ENCODE measurements at regions not wholly inside any gene's neighbourhood (a gene's known extent, or its start where the extent isn't known, plus 50 kb on each side); places are given as distances from the start of the nearest gene placed in this dataset.
A peak's percentile ranks its signal among the peaks of the same experiment; 100 is the strongest.
"Not testable (repeated sequence)": the region's sequence is repeated elsewhere in the genome, so short reads cannot be mapped to it uniquely, and the experiment has no call there.

DNA sequence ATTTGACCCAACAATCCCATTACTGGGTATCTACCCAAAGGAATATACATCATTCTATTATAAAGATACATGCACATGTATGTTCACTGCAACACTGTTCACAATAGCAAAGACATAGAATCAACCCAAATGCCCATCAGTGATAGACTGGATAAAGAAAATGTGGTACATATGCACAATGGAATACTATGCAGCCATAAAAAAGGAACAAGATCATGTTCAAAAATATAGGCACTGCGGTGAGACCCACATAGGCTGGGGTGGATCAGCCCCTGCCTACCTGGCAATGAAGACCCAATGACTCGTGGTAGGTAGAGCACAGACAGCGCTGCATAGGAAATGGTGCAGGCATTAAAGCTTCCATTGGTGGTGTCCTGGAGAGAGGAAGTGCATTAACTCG, 88.6 kb upstream of the NFIL3 start:
- DNase-seq (ENCODE audit: low read depth): not testable (repeated sequence)

DNA sequence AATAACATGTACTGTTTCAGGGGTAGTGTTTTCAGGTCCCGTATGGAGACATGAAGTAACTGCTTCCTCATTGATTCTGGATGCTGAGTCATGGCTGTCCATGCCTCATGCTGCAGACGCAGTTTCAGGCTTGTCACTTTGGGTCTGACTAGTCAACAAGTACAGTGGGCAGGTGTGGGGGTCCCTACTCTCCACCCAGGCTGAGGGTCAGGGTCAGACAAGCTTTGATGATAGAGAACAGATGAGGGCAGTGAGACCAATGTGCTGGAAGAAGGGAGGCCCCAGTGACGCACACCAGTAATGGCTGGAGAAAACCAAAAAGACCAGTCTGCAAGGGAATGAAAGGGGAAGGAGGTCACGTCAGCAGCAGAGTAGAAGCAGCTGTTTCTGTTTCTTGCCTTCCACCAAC, 80.0 kb upstream of the NFIL3 start:
- DNase-seq (ENCODE audit: low read depth): no peak

DNA sequence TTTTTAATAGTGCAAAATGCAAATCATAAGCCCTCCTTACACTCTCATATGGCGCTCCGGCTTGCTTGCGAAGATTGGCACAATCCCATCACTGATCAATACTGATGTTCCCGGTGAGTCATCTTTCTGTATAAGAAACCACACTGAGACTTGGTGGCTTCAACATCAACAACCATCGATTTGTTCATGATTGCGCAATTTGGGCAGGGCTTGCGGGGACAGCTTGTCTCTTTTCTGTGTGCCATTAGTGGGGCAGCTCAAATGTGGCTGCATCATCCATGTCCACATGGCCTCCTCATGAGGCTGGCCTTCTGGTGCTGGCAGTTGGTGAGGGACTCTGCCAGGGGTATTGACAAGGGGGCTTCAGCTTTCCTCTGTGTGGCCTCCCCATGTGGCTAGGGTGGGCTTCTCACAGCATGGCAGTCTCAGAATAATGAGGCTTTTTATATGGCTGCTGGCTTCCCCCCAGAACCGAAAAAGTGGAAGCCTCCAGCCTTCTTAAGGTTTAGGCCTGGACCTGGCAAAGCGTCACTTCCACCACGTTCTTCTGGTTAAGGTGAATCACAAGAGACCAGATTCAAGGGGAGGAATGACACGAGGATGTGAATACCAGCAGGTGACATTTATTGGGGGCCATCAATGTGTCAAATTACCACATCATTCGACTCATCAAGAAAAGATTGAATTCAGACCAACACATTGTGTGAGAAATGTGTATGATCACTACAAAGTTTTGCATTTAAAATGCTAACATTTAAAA, 79.5 kb upstream of the NFIL3 start:
- DNase-seq (ENCODE audit: low read depth): no peak

DNA sequence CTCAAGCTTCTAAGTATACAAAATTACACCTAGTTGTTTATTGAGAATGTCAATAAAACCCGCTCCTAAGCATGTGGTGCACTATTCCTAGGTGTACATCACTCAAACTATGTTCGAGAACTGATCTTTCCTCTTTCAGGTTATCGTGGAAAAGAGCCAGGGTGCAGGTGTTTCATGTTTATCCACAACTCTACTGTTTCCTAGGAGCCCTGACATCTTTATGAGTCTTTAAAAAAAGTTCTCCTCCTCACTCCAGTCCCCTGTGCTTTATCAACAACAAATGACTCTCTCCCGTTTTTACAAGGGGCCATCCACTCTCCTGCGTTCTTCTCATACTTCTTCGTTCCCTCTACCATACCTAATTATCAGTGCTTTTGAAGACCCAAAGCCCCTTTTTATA, 78.8 kb upstream of the NFIL3 start:
- no peak for DNase-seq (ENCODE audit: low read depth)

DNA sequence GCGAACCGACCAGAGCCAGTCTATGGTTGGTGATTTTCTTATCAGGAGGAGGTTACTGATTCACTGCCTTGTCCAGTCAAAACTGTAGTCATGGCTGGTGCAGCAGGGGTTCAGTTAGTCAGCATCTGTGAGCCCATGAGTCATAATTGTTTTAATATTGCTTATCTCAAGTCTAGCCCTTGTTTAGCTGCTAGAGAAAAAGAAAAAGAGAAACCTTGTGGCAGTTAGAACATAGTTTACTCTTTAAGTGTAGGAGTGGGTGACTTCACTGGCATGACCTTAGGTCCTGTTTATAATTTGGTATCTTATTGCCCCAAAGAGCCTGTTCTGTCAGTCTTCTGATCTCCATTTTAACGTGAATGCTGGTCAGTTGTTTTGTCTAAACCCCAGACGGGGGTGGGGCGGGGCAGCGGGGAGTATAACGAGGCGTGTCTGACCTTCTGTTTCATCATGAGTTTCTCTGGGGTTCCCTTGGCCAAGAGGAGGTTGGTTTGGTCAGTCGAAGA, 76.9 kb upstream of the NFIL3 start:
- no peak for DNase-seq (ENCODE audit: low read depth)

DNA sequence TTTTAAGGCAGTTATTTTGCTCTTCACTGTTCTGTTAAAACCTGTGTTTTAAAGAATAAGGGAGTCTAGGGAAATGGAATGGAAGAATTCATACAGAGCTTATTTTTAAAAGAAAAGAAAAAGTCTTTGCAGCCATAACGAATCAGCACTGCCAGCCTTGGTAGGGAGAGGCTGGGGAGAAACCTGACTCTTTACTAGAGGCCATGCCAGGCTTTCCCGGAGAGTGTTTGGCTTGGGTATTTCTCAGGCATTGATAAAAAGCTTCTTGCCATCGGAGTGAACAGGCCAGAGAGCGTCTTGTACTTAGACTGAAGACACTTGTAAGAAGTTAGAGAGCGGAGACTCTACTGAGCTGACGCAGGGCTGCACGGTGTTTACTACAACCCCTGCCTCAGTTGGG, 72.7 kb upstream of the NFIL3 start:
- DNase-seq (ENCODE audit: low read depth): no peak

DNA sequence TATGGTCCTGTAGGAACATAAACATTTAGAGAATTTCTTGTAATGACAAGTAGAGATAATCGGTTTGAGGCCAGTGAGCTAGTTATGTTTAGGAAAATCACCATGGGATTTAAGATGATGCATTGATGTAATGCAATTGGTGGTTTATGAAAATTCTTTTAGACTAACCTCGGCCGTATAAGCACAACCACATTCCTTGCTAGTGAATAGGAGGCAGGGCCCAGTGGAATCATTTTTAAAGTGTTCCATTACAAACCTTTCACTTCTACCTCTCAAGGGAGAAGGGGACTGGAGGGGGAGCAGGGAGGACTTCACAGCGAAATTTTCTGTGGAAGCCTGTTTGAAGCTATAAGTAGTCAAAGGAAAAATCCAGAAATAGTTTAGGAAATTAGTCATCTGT, 71.8 kb upstream of the NFIL3 start:
- DNase-seq (ENCODE audit: low read depth): peak; percentile 89

DNA sequence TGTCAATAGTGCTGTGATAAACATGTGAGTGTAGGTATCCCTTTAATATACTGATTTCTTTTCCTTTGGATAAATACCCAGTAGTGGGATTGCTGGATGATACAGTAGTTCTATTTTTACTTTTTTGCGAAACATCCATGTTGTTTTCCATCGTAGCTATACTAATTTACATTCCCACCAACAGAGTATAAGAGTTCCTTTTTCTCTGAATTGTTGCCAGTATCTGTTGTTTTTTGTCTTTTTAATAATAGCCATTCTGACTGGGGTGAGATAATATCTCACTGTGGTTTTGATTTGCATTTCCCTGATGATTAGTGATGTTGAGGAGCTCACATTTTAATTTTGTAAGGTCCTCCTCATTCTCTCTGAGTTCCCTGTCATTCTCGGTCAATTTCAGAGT, 71.1 kb upstream of the NFIL3 start:
- no peak for DNase-seq (ENCODE audit: low read depth)

DNA sequence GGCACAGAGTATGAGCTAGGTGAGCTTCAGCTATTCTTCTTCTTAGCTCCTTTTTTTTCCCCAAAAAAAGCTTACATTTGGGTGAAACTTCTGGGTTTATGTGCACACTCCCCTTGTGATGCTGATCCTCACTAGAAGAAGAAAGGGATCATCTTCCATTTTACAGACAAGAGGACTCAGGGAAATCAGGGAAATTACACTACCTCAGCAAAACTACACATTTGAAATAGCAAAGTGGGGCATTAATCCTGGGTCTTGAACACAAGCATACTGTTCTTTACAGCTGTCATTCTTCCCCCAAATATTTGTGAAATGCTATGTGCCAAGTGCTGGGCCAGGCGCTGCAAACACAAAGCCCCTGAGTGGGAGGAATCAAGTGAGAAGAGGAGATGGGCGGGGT, 68.6 kb upstream of the NFIL3 start:
- DNase-seq (ENCODE audit: low read depth): no peak

DNA sequence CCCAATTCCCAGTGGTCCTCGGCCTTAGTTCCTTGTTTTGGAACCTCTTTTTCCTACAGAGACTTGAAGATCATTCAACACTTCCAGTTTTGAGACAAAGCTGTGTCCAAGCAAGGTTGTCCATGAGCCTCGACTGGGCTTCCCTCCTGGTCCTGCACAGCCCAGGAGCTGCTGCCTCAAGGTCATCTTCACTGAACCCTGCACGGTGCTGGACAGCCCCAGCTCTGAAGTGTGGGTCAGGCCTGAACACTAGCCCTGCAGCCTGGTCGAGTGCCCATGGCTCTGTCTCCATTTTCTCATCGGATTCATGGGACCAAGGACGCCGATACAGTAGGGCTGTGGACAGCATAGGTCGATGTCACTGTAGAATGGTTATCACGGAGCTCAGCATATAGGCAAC, 68.0 kb upstream of the NFIL3 start:
- DNase-seq (ENCODE audit: low read depth): no peak

DNA sequence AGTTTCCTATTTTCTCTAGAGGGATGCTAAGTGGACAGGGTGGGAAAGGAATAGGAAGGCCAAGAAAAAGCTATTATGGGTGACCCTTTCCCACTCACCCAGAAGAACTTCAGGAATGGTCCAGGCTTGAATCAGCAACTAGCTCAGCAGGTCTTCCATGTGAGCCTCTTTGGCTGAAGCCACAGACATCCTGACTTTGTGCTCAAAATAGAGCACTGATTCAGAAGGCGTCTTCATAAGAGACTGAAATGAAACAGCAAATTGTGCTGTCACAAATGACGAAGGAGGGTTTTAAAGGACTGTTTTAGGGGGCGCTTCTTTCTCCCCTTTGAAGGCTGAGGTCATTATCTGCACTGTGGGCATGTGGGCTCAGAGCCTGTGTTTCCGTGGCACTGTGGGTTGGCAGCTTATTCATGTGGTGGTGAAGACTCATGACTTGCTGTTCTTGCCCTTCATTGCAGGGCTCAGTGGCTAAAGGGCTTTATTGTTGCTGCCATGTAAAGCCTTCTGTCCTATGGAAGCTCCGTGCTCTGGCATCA, 65.8 kb upstream of the NFIL3 start:
- DNase-seq (ENCODE audit: low read depth): peak; percentile 27

DNA sequence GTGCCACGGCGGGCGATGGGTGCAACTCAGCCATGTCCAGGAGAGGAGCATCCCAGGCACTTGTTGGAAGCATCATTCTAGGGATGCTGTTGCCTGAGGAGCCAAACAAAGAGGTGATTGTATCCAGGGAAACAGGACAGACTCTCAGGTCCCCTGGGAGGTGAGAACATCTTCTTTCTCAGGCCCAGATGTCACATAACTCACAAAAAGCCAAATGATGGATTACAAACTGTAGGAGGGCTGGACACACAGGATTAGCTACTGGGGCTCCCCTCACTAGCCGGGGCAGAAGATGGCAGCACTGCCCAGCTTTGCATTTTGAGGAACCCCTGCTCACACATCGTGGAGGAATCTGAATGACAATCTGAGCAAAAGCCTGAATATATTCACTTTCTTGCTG, 64.7 kb upstream of the NFIL3 start:
- DNase-seq (ENCODE audit: low read depth): no peak

DNA sequence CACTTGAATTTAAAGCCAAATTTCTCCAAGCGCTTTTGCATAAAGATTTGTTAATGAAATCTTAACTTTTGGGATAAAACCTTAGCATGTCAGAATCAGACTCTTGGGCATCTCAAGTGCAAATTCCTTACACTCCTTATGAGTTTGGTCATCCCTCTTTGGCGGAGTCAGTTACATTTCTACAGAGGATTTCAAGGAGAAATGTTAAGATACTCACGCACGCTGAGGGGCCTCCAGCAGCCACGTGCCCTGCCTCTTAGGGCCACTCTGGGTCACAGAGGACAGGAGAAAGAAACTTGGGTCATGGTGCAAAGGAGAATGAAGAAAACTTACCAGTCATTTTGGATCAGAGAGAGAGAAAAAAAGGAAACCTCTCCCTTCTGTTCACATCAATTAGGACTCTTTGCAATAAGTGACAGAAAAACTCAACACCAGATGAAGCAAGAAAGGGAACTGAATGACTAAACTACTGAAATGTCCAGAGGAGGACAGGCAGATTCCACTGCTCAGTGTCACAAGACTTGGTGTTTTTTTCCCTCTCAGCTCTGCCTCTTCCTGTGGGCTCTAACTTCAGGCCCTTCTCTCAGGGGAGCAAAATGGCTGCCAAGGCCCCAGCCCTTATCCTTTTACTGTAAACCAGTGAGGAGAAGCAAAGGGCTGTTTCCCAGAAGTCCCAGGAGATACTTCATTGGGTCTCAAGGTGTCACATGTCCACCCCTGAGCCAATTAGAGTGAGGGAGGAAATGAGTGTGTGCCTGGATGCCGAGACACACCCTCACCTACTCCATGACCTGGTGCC, 63.3 kb upstream of the NFIL3 start:
- DNase-seq (ENCODE audit: low read depth): peak; percentile 28

DNA sequence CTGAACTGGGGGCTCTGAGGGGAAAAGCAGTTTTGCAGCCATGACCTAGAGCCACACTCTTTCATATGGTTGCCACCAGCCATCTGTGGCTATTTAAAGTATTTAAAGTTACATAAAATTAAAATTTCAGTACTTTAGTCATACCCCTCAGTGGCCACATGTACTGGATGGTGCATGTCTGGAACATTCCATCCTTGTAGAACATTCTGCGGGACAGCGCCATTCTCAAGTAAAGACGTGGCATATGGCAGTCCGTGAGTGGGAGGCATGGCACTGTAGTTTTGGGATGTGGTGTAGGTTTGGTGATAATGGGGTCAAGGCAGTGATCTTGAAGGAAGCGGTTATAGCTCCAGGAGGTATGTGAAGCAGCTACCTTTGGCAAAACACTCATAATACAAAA, 61.4 kb upstream of the NFIL3 start:
- no peak for DNase-seq (ENCODE audit: low read depth)

DNA sequence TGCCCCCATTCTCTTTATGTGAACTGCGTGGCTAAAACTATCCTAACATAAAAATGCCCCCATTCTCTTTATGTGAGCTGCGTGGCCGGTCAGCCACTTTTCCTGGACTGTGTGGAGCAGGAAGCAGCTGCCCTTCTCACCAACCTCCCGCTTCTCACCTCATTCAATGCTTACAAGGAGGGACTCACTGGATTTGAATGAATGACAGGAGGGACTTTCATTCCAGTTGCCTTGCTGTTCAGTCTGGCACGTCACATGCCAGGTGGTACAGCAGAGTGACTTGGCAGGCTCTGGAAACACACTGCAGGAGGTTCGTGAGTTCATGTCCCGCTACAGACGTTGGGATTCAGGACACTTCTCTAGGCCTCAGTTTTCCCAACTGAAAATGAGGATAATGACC, 60.2 kb upstream of the NFIL3 start:
- no peak for DNase-seq (ENCODE audit: low read depth)

DNA sequence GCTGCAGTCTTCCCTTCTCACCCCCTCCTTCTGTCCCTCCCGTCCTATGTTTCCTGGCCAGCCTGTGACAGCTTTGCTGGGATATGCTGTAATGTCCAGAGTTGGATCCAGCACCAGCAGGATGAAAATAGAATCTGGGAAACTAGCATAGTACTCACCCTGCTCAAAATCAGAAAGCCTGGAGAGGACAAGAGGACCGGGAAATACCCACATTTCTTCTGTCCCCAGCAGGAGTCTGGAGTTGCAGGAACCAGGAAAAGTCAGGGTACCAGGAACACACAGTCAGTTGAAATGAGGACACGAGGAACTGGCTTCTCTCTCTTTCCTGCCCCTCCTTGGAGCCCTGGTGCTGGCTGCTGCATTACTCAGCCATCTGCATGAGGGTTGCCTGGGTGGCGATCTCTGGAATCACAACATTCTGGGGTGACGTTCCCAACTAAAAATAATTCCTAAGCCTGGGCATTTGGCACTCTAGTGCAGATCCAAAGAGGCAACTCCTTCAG, 59.6 kb upstream of the NFIL3 start:
- DNase-seq (ENCODE audit: low read depth): peak; percentile 47

DNA sequence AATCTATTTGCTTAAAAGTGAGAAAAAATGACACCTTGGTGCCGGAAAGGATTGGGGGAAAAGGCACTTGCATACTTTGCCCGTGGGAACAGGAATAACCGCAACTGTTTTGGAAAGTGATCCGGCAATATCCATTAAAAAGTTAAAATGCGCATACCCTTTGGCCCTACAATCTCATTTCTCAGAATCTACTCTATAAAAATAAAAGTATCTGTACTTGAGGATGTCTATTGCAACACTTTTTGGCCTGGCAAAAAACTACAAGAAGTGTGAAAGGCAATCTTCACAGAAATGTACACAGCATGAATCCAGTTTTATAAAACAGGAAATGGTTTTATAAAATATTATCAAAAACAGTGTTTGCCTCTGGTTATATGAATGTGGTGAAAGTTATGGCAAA, 58.3 kb upstream of the NFIL3 start:
- DNase-seq (ENCODE audit: low read depth): no peak

DNA sequence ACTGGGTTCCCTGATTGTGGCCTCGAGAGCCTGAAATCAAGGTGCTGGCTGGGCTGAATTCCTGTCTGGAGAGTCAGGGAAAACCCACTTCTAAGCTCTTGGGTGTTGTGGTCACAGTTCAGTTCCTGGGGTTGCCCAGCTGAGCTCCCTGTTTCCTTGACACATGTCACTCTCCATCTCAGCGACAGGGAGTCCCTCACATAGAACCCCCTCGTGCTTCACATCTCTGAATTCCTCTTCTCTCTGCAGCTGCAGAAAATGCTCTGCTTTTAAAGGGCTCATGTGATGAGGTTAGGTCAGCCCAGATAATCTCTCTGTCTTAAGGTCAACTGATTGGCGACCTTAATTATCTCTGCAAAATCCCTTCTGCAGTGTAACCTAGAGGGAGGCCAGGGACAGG, 53.5 kb upstream of the NFIL3 start:
- no peak for DNase-seq (ENCODE audit: low read depth)

DNA sequence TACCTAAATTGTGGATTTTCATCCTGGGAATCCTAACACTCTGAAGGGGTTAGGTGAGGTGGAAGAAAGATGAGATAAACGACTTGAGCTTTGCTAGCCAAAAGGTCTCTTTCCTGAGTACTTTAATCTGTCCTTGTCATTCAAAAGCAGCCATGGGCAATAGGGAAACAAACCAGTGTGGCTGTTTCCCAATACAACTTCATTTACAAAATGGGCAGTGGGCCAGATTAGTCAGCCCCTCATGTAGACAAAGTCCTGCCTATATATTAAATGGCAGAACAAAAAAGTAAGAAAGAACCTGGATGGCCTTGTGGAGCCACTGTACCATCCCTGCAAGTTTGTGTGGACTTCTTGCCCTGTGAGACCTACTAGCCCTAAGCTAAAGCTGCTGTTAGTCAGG, 51.0 kb upstream of the NFIL3 start:
- DNase-seq (ENCODE audit: low read depth): no peak
